ENCODE measurements at regions not wholly inside any gene's neighbourhood (a gene's known extent, or its start where the extent isn't known, plus 50 kb on each side); places are given as distances from the start of the nearest gene placed in this dataset.

DNA sequence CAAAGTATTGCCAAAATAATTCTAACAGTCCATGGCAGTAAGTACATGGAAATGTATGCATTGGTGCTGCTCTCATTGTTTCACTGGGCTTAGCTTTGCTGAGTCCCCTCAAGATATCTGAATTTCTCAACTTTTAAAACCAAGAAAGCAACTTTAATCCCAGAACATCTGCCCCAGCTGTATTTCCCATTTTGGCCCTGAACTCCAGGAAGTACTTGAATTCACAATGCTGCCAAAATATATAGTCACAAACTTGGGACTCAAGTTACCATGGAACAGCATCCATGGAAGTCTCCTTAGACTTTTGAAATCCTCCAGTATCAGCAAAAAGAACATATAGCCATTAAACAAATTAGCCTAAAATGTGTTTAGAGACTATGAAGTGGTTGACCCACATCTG is 78.5 kb upstream of the FLRT2 start:
- TF ChIP-seq, protein P1, sequence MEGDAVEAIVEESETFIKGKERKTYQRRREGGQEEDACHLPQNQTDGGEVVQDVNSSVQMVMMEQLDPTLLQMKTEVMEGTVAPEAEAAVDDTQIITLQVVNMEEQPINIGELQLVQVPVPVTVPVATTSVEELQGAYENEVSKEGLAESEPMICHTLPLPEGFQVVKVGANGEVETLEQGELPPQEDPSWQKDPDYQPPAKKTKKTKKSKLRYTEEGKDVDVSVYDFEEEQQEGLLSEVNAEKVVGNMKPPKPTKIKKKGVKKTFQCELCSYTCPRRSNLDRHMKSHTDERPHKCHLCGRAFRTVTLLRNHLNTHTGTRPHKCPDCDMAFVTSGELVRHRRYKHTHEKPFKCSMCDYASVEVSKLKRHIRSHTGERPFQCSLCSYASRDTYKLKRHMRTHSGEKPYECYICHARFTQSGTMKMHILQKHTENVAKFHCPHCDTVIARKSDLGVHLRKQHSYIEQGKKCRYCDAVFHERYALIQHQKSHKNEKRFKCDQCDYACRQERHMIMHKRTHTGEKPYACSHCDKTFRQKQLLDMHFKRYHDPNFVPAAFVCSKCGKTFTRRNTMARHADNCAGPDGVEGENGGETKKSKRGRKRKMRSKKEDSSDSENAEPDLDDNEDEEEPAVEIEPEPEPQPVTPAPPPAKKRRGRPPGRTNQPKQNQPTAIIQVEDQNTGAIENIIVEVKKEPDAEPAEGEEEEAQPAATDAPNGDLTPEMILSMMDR (IDR thresholded peaks at IDR 0.05) = no peak
- peaks cover 0 to 2% (median 0%) of the 10 kb centered on the region in 3 donors for H3K27me3 Mint-ChIP-seq (ENCODE audit: low read depth in 3 of 3)

DNA sequence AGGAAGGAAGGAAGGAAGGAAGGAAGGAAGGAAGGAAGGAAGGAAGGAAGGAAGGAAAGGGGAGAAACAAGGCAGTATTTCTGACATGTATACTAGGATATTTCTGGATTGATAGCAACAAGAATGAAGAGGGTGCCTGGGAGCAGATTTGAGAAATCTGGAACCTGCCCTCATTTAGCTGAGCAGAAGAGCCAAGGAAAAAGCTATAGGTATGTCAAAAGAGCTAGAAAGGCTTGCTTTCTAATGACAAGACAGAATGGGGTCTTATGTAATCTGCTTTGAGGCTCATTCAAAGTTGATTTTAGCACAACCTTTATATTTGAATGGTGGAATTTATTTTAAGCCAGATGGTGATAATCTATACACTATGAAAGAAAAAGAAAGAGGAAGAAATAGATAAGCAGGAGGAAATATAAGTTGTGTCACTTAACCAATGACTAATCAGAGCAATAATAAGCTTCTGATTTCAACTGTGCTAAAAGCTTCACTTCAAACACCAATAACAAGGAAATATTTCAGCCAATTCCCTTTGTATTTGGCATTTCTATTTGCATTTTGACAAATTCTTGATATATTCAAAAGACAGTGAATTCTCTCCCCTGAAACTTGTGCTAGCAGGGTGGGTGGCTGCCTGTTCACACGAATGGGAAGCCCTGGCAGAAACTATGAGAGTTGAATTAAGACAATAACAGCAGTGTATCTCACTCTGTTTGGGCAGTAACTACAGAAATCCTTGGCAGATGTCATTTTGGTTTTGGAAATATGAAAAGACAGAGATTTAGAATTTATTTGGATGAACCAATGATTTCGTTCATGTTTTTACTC is 76.3 kb upstream of the FLRT2 start:
- Histone ChIP-seq H4K20me1 (ENCODE audit: insufficient read depth, low read length) (no peaks in the 10 kb centered on the region), H3K27me3 (ENCODE audit: control insufficient read depth in 2 of 2, insufficient read depth in 2 of 2, low read length in 2 of 2) (no peaks in the 10 kb centered on the region), H3K4me3 (replicated peaks in 1 of 3; ENCODE audit: low read depth in 2 of 3, low read length in 3 of 3) (no peak overlapping the region), H3K9me3 (replicated peaks in 1 of 2; ENCODE audit: control insufficient read depth in 1 of 2, insufficient read depth in 1 of 2, low read length in 2 of 2) (no peaks in the 10 kb centered on the region), H3K4me1 (ENCODE audit: control insufficient read depth in 1 of 2, insufficient read depth in 2 of 2, low read length in 2 of 2) (peaks cover 0 to 14% of the 10 kb centered on the region in 2 donors), H3K36me3 (replicated peaks in 1 of 2; ENCODE audit: control insufficient read depth in 1 of 2, insufficient read depth in 2 of 2, low read length in 2 of 2) (no peaks in the 10 kb centered on the region), H2AFZ (ENCODE audit: insufficient read depth, low read depth, low read length, poor library complexity, severe bottlenecking) (no peak overlapping the region), H3K9ac (ENCODE audit: insufficient read depth, low read length, poor library complexity, severe bottlenecking) (no peak overlapping the region), H3K79me2 (ENCODE audit: insufficient read depth, low read length) (no peaks in the 10 kb centered on the region), H3K4me2 (replicated peaks; ENCODE audit: extremely low read depth, low read length, poor library complexity, severe bottlenecking) (peak overlapping the region; percentile 28), H3K27ac (ENCODE audit: low read depth in 1 of 2, low read length in 2 of 2) (no peak overlapping the region)
- H3K4me3 Mint-ChIP-seq = no peak overlapping the region
- 100% methylated on average over 1 of the region's 2 CpGs for WGBS (ENCODE audit: insufficient coverage)
- TF ChIP-seq, protein P1 (IDR thresholded peaks at IDR 0.05) = no peak
- no peak for DNase-seq
- H3K36me3 Mint-ChIP-seq = no peaks in the 10 kb centered on the region
- intact Hi-C loops (cut with micrococcal nuclease) = no loop called here
- peaks cover 15% of the 10 kb centered on the region for H3K4me1 Mint-ChIP-seq
- peaks cover 0 to 4% (median 0%) of the 10 kb centered on the region in 7 donors for H3K9me3 Mint-ChIP-seq
- peaks cover 0 to 2% (median 0%) of the 10 kb centered on the region in 3 donors for H3K27me3 Mint-ChIP-seq (ENCODE audit: low read depth in 3 of 3)
- H3K27ac Mint-ChIP-seq = peak overlapping the region in 1 of 7 donors; percentile 47

More for the DNA sequence above, 78.5 kb upstream of the FLRT2 start:
- Mint-ChIP-seq H3K4me1 (peaks cover 15% of the 10 kb centered on the region), H3K27ac (no peak overlapping the region), H3K4me3 (no peak overlapping the region), H3K9me3 (peaks cover 0 to 4% (median 0%) of the 10 kb centered on the region in 7 donors), H3K36me3 (no peaks in the 10 kb centered on the region)
- Histone ChIP-seq H3K27me3 (ENCODE audit: control insufficient read depth in 2 of 2, insufficient read depth in 2 of 2, low read length in 2 of 2) (no peaks in the 10 kb centered on the region), H3K27ac (ENCODE audit: low read depth in 1 of 2, low read length in 2 of 2) (no peak overlapping the region), H3K79me2 (ENCODE audit: insufficient read depth, low read length) (no peaks in the 10 kb centered on the region), H3K4me2 (replicated peaks; ENCODE audit: extremely low read depth, low read length, poor library complexity, severe bottlenecking) (no peak overlapping the region), H4K20me1 (ENCODE audit: insufficient read depth, low read length) (no peaks in the 10 kb centered on the region), H3K9me3 (replicated peaks in 1 of 2; ENCODE audit: control insufficient read depth in 1 of 2, insufficient read depth in 1 of 2, low read length in 2 of 2) (no peaks in the 10 kb centered on the region), H3K4me3 (replicated peaks in 1 of 3; ENCODE audit: low read depth in 2 of 3, low read length in 3 of 3) (no peak overlapping the region), H3K36me3 (replicated peaks in 1 of 2; ENCODE audit: control insufficient read depth in 1 of 2, insufficient read depth in 2 of 2, low read length in 2 of 2) (no peaks in the 10 kb centered on the region), H3K4me1 (ENCODE audit: control insufficient read depth in 1 of 2, insufficient read depth in 2 of 2, low read length in 2 of 2) (peaks cover 0 to 14% of the 10 kb centered on the region in 2 donors), H3K9ac (ENCODE audit: insufficient read depth, low read length, poor library complexity, severe bottlenecking) (no peak overlapping the region), H2AFZ (ENCODE audit: insufficient read depth, low read depth, low read length, poor library complexity, severe bottlenecking) (no peak overlapping the region)
- intact Hi-C loops (cut with micrococcal nuclease) = no loop called here
- DNase-seq = no peak

All from CD14-positive monocyte (primary cell).